Activated B cell treated with CpG ODN at 0.5 μM for 24 hours (primary cell): ENCODE measurements at regions not wholly inside any gene's neighbourhood (a gene's known extent, or its start where the extent isn't known, plus 50 kb on each side); places are given as distances from the start of the nearest gene placed in this dataset.

Experiments
- ATAC-seq: fragments of 200-7000 bp; cut with Tn5 transposase; one replicate; pipeline ENCODE4 v1.10.0; 2021; ENCODE audit warnings: low read depth, mild to moderate bottlenecking, moderate library complexity
- CTCF ChIA-PET: fragments of 350-600 bp; sonication (Branson Sonifier 250); formaldehyde crosslinking; loops from one replicate; lab custom pipeline; 2021; ENCODE audit warnings: antibody characterized with exemption; lab: Charles Lee
- POLR2A ChIA-PET: fragments of 350-600 bp; sonication (Branson Sonifier 250); formaldehyde crosslinking; loops from one replicate; lab custom pipeline; 2021; ENCODE audit warnings: antibody characterized with exemption; lab: Charles Lee
- DNase-seq: peaks from one replicate; pipeline ENCODE4 v3.0.0; 2022
- H3K27ac Mint-ChIP-seq: one replicate; pipeline ENCODE4 v1.8.0; 2020; ENCODE audit warnings: mixed read lengths
- H3K27me3 Mint-ChIP-seq: one replicate; pipeline ENCODE4 v1.8.0; 2021; ENCODE audit warnings: mixed read lengths
- H3K36me3 Mint-ChIP-seq: one replicate; pipeline ENCODE4 v1.8.0; 2021; ENCODE audit warnings: low read depth, mixed read lengths
- H3K4me1 Mint-ChIP-seq: one replicate; pipeline ENCODE4 v1.8.0; 2021; ENCODE audit warnings: mixed read lengths
- H3K4me3 Mint-ChIP-seq: one replicate; pipeline ENCODE4 v1.8.0; 2020; ENCODE audit warnings: mild to moderate bottlenecking, mixed read lengths
- H3K9me3 Mint-ChIP-seq: one replicate; pipeline ENCODE4 v1.8.0; 2020; ENCODE audit warnings: mixed read lengths
- CTCF ChIP-seq: fragments of 200-600 bp; IDR thresholded peaks from one replicate; pipeline ENCODE4 v1.8.0; 2022; ENCODE audit warnings: antibody characterized with exemption, mild to moderate bottlenecking
- intact Hi-C: fragments of 100-400 bp; cut with micrococcal nuclease; formaldehyde crosslinking; loops from one replicate; pipeline ENCODE4 v1.15.1; 2024

GRCh38 chr14:65933400-65934069 lies 521.0 kb downstream of the FUT8 start:
- Mint-ChIP-seq H3K9me3 (no peaks in the 10 kb centered on the region), H3K27me3 (peaks cover 15% of the 10 kb centered on the region), H3K36me3 (no peaks in the 10 kb centered on the region), H3K4me3 (no peak overlapping the region), H3K4me1 (no peaks in the 10 kb centered on the region), H3K27ac (no peak overlapping the region)
- intact Hi-C loops: no loop called here
- ATAC-seq (no peak), DNase-seq (no peak)
- POLR2A ChIA-PET: no interaction called here
- TF ChIP-seq CTCF: no peak
- CTCF ChIA-PET: no interaction called here

- ChIA-PET POLR2A (no interaction called here), CTCF (no interaction called here)
- peaks cover 10% of the 10 kb centered on the region for H3K27me3 Mint-ChIP-seq
- H3K4me3 Mint-ChIP-seq: no peak overlapping the region
- intact Hi-C loops: no loop called here
- DNase-seq: no peak
- no peaks in the 10 kb centered on the region for H3K4me1 Mint-ChIP-seq
- no peaks in the 10 kb centered on the region for H3K36me3 Mint-ChIP-seq
- no peak for ATAC-seq
- no peak for TF ChIP-seq CTCF
- H3K27ac Mint-ChIP-seq: no peak overlapping the region
- H3K9me3 Mint-ChIP-seq: no peaks in the 10 kb centered on the region
These were observed 521.5 kb downstream of the FUT8 start for GRCh38 chr14:65934070-65934435.

DNA sequence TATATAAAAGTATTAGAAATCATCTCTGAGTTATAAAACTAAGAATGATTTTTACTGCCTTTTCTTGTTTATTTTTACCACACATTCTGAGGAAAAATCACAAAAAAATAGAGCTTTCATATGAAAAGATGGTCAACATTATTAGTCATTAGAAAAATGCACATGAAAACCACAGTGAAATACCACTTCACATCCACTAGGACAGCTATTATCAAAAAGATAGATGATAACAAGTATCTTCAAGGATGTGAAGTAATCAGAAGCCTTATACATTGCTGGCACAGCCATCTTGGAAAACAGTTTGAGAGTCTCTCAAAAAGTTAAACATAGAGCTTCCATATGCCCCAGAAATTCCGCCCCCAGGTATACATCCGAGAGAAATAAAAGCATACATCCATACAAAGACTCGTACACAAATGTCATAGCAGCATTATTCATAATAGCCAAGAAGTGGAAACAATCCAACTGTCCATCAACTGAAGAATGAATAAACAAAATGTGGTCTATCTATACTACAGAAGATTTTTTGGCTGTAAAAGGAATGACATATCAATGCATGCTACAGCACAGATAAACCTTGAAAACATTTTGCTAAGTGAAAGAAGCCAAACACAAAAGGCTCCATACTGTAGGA lies 523.9 kb downstream of the FUT8 start:
- no peak for TF ChIP-seq CTCF
- peaks cover 8% of the 10 kb centered on the region for H3K27me3 Mint-ChIP-seq
- no peak overlapping the region for H3K27ac Mint-ChIP-seq
- no peaks in the 10 kb centered on the region for H3K36me3 Mint-ChIP-seq
- H3K4me1 Mint-ChIP-seq: no peaks in the 10 kb centered on the region
- ChIA-PET CTCF (no interaction called here), POLR2A (no interaction called here)
- intact Hi-C loops: no loop called here
- ATAC-seq (no peak), DNase-seq (no peak)
- H3K4me3 Mint-ChIP-seq: no peak overlapping the region
- no peaks in the 10 kb centered on the region for H3K9me3 Mint-ChIP-seq

DNA sequence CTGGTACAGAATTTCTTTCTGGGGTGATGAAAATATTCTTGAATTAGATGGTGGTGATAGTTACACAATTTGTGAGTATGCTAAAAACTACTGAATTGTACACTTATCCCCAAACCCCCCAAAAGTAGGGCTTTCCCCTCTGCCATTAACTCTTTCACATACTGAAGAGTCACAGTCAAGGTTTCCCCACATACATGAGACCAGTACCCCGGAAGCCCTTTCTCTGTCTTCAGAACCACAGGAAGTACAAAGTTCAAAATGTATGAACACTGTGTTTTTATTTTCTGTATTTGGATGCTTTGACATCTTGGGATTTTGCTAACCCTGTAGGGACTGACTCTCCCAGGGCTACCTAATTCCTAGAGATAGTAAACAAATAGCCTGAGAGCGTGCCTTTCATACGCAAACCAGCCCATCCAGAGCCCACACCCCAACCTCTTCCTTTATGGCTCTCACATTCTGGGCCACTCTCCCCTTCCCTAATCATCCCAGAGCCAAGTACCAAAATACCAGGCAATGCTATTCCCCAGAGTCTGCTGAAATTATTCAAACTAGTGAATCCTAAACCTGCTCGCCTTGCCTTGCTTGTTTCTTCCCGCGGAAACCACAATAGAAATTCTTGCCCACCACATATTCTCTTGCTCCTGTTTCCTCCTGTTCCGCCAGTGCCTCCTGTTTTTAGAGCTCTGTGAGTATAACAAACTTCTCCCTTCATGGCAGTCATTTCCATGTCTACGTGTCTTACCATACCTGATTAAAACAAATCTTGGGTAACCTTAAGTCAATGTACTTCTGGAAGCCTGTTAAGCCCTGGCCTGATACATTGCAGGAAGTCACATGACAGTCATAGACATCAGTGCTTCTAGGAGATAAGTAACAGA lies 524.8 kb downstream of the FUT8 start:
- no peak for DNase-seq
- ChIA-PET POLR2A (no interaction called here), CTCF (no interaction called here)
- Mint-ChIP-seq H3K27me3 (peaks cover 8% of the 10 kb centered on the region), H3K27ac (no peak overlapping the region), H3K36me3 (no peaks in the 10 kb centered on the region), H3K9me3 (no peaks in the 10 kb centered on the region), H3K4me3 (no peak overlapping the region), H3K4me1 (no peaks in the 10 kb centered on the region)
- TF ChIP-seq CTCF: no peak
- intact Hi-C loops: no loop called here
- no peak for ATAC-seq

GRCh38 chr14:65937960-65938316 lies 525.4 kb downstream of the FUT8 start:
- Mint-ChIP-seq H3K9me3 (no peaks in the 10 kb centered on the region), H3K27me3 (peaks cover 8% of the 10 kb centered on the region), H3K27ac (no peak overlapping the region), H3K4me3 (no peak overlapping the region), H3K36me3 (no peaks in the 10 kb centered on the region), H3K4me1 (no peaks in the 10 kb centered on the region)
- ChIA-PET POLR2A (no interaction called here), CTCF (no interaction called here)
- no peak for ATAC-seq
- no peak for TF ChIP-seq CTCF
- intact Hi-C loops: no loop called here
- DNase-seq: no peak
